ENCODE measurements at regions not wholly inside any gene's neighbourhood (a gene's known extent, or its start where the extent isn't known, plus 50 kb on each side); places are given as distances from the start of the nearest gene placed in this dataset.
"Not testable (repeated sequence)": the region's sequence is repeated elsewhere in the genome, so short reads cannot be mapped to it uniquely, and the experiment has no call there.

- intact Hi-C loops (cut with DNase I): no loop called here
- Histone ChIP-seq H3K4me1 (ENCODE audit: control insufficient read depth in 2 of 3, insufficient read depth in 2 of 3, low read depth in 1 of 3, low read length in 3 of 3) (no peaks in the 10 kb centered on the region), H3K9me3 (ENCODE audit: control insufficient read depth in 2 of 3, insufficient read depth in 1 of 3, low read length in 3 of 3) (no peaks in the 10 kb centered on the region), H3K9ac (ENCODE audit: low read length in 3 of 3) (no peak overlapping the region), H3K36me3 (ENCODE audit: control insufficient read depth in 2 of 3, insufficient read depth in 3 of 3, low read length in 3 of 3) (no peaks in the 10 kb centered on the region), H3K27ac (ENCODE audit: low read depth in 2 of 2, low read length in 2 of 2) (no peak overlapping the region), H3K27me3 (ENCODE audit: control insufficient read depth, insufficient read depth, low read length) (no peaks in the 10 kb centered on the region), H3K4me3 (ENCODE audit: low read length in 3 of 3) (no peak overlapping the region)
- no peak for TF ChIP-seq CTCF (IDR thresholded peaks at IDR 0.05; ENCODE audit: borderline replicate concordance, extremely low read depth, insufficient read depth)
- DNase-seq (no peak), FAIRE-seq (no peak)
Observed at GRCh38 chr1:199945591-199945990, 81.9 kb upstream of the NR5A2 start.

GRCh38 chr1:199946305-199947155, 81.0 kb upstream of the NR5A2 start:
- TF ChIP-seq CTCF (IDR thresholded peaks at IDR 0.05; ENCODE audit: borderline replicate concordance, extremely low read depth, insufficient read depth): no peak
- Histone ChIP-seq H3K36me3 (ENCODE audit: control insufficient read depth in 2 of 3, insufficient read depth in 3 of 3, low read length in 3 of 3) (no peaks in the 10 kb centered on the region), H3K27ac (ENCODE audit: low read depth in 2 of 2, low read length in 2 of 2) (no peak overlapping the region), H3K4me3 (ENCODE audit: low read length in 3 of 3) (no peak overlapping the region), H3K9ac (ENCODE audit: low read length in 3 of 3) (no peak overlapping the region), H3K27me3 (ENCODE audit: control insufficient read depth, insufficient read depth, low read length) (no peaks in the 10 kb centered on the region), H3K9me3 (ENCODE audit: control insufficient read depth in 2 of 3, insufficient read depth in 1 of 3, low read length in 3 of 3) (no peaks in the 10 kb centered on the region), H3K4me1 (ENCODE audit: control insufficient read depth in 2 of 3, insufficient read depth in 2 of 3, low read depth in 1 of 3, low read length in 3 of 3) (no peaks in the 10 kb centered on the region)
- intact Hi-C loops (cut with DNase I): no loop called here
- FAIRE-seq (no peak), DNase-seq (no peak)

- intact Hi-C loops (cut with DNase I): no loop called here
- H3K27me3 ChIP-seq (ENCODE audit: control insufficient read depth, insufficient read depth, low read length): no peaks in the 10 kb centered on the region
- no peak for TF ChIP-seq CTCF (IDR thresholded peaks at IDR 0.05; ENCODE audit: borderline replicate concordance, extremely low read depth, insufficient read depth)
- DNase-seq: no peak
- no peak overlapping the region for H3K27ac ChIP-seq (ENCODE audit: low read depth in 2 of 2, low read length in 2 of 2)
- H3K36me3 ChIP-seq (ENCODE audit: control insufficient read depth in 2 of 3, insufficient read depth in 3 of 3, low read length in 3 of 3): no peaks in the 10 kb centered on the region
- FAIRE-seq: no peak
- H3K4me1 ChIP-seq (ENCODE audit: control insufficient read depth in 2 of 3, insufficient read depth in 2 of 3, low read depth in 1 of 3, low read length in 3 of 3): no peaks in the 10 kb centered on the region
- no peak overlapping the region for H3K4me3 ChIP-seq (ENCODE audit: low read length in 3 of 3)
- H3K9me3 ChIP-seq (ENCODE audit: control insufficient read depth in 2 of 3, insufficient read depth in 1 of 3, low read length in 3 of 3): no peaks in the 10 kb centered on the region
- H3K9ac ChIP-seq (ENCODE audit: low read length in 3 of 3): no peak overlapping the region
Observed at GRCh38 chr1:199948587-199949280, 78.8 kb upstream of the NR5A2 start.

GRCh38 chr1:199951005-199951404, 76.5 kb upstream of the NR5A2 start:
- H3K9me3 ChIP-seq (ENCODE audit: control insufficient read depth in 2 of 3, insufficient read depth in 1 of 3, low read length in 3 of 3); intact Hi-C loops (cut with DNase I); H3K9ac ChIP-seq (ENCODE audit: low read length in 3 of 3); DNase-seq; H3K4me3 ChIP-seq (ENCODE audit: low read length in 3 of 3); H3K27ac ChIP-seq (ENCODE audit: low read depth in 2 of 2, low read length in 2 of 2); H3K4me1 ChIP-seq (ENCODE audit: control insufficient read depth in 2 of 3, insufficient read depth in 2 of 3, low read depth in 1 of 3, low read length in 3 of 3); H3K36me3 ChIP-seq (ENCODE audit: control insufficient read depth in 2 of 3, insufficient read depth in 3 of 3, low read length in 3 of 3); H3K27me3 ChIP-seq (ENCODE audit: control insufficient read depth, insufficient read depth, low read length); FAIRE-seq: not testable (repeated sequence)

All from kidney (tissue), 13 donors.